Fibroblast of skin of right quadriceps (primary cell): ENCODE measurements at regions not wholly inside any gene's neighbourhood (a gene's known extent, or its start where the extent isn't known, plus 50 kb on each side); places are given as distances from the start of the nearest gene placed in this dataset.

ENCODE experiments used
- DNase-seq: peaks from one replicate; pipeline ENCODE4 v3.0.0-alpha.2; 2013

DNA sequence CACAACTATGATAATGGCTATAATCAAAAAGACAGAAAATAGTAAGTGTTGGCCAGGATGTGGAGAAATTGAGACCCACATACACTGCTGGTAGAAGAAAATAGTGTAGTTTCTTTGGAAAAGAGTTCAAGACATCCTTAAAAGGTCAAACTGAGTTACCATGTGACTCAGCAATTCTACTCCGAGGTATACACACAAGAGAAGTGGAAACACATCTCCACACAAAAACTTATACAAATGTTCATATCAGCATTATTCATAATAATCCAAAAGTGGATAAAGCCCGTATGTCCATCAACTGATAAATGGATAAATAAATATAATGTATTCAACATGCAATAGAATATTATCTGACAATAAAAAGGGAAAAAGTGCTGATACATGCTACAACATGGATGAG lies 532.2 kb downstream of the NR2F1-AS1 start:
- DNase-seq = no peak

DNA sequence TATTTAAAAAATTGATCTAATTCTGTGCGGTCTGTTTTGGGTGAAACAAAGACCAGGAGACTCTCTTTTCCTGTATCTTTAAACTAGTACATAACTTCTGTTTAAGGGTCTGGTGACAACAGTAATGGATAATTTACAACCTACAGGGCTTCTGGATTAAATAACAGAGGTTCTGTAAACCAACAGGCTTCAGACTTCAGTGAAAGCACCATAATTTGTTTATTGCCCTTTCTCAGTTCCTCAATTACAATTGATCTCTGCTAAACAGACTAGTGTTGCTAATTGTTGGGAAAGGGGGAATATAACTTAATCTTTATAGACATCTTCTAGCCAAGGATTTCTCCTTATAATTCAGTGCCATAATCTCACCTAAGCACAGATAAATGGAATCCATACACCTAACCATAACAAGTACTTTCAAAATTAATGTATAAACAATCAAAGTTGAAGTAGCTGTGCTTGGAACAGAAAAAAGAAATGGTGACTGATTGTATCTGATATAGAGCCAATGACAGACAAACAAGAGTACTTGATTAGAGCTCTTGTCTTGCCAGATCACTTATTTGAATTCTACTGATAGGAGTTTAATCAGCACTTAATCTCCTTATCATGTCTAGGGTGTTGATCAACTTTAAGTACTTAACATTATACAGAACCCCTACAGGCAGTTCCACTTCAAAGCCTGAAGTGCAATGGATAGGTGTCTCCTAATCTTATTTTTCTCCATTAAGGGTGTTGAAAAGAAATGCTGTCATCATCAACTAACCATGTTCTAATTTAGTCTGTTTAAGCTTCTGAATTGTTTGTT lies 536.0 kb downstream of the NR2F1-AS1 start:
- DNase-seq = no peak

DNA sequence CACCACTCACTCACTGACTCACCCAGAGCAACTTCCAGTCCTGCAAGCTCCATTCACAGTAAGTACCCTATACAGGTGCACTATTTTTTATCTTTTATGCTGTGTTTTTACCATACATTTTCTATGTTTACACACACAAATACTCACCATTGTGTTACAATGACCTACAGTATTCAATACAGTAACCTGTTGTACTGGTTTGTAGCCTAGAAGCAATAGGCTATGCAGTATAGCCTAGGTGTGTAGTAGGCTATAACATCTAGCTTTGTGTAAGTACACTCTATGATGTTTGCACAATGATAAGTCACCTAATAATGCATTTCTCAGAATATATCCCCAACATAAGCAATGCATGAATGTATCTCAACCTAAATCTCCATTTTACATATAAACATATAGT lies 541.1 kb downstream of the NR2F1-AS1 start:
- DNase-seq = no peak

DNA sequence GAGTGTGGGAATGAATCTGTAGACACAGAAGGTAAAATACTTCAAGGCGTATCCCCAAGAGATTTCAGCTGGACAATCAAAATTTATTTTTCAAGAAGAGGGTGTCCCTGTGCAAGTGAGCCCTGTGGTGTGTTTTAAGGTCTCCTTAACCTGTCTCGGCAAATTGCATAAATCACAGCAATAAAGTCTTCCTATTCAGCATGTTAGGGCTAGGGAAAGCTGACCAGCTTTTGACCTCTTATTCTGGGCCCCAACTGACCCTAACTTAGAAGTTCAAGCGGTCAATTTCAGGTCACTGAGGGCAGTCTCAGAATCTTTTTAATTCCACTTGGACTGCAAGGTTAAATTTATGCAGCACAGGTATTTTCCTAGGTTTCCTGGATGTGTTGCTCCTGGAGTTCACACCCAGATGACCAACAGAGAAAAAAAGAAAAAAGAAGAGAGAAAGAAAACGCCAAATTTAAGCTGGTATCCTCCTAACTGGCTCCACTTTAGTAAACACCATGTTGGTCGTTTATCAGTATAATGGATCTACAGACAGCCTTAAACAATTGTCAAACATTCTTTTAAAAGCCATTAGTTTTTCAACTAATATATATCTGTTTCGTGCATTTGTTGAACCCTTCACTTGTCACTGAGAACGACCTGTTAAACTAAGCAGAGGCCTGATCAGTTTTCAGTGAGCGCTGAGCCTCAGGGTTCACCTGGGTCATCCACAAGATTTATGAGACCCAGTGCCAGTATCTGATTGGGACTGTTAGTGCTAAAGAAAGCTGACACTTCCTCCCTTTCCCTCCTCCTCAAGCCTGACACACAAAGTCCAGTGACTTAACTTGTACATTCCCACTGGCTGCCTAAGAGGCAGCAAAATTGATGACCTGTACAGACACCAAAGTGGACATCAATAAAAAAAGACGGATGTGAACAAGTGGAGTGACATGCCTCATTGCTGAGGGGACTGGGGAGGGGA lies 546.1 kb downstream of the NR2F1-AS1 start:
- no peak for DNase-seq

DNA sequence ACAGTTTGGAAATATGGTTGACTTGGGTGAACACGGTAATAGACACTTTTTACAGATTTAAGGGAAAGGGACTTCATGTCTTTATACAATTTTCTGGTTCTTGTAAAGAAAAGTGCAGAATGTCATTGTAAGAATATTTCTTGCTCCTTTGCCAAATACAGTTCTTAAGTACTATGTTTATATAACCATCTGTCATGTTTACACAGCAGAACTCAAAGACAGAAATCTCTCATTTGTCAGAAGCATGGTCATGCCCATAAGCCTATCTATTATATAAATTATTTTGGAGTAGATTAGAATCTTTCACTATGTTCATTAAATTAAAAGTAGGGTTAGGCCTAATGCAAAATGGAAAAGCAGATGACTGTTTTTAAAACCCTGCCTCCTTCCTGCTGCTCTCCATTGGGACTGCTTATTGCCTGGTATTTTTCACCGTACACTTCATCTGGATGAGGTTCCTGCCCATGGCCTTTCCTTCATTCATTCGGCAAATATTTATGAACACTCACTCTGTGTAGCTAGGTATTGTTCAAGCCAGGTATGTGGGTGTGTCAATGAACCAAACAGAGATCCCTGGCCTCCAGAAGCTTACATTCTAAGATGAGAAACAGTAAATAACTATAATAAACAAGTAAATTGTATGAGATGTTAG lies 558.1 kb downstream of the NR2F1-AS1 start:
- DNase-seq = no peak

DNA sequence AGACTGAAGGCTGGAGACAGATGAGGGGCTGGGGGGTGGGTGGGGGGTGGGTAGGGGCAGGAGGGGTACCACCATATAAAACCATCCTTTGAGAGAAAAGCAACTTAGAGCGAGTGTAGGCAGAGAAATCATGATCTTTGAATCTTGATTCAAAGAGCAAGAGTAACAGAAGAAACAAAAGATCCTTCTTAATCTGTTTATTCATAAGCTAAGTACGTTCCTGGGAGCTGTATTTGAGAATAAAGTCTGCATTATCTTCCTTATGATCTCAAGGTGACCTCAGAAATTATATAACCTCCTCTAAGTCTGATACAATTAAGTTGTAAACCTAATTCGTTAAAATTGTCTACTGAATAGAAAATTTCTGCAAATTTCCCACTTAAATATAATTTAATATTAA lies 558.8 kb downstream of the NR2F1-AS1 start:
- no peak for DNase-seq

DNA sequence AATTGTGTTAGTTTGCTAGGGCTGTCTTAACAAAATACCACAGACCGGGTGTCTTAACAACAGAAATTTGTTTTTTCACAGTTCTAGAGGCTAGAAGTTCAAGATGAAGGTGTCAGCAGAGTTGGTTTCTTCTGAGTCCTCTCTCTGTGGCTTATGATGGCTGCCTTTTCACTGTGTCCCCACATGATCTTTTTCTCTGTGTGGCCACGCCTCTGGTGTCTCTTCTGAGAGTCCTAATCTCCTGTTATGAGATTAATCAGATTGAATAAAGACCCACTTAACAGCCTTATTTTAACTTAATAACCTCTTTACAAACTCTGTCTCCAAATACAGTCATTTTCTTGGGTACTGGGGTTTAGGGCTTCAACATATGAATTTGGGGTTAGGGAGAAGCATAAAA lies 561.1 kb downstream of the NR2F1-AS1 start:
- DNase-seq = no peak

DNA sequence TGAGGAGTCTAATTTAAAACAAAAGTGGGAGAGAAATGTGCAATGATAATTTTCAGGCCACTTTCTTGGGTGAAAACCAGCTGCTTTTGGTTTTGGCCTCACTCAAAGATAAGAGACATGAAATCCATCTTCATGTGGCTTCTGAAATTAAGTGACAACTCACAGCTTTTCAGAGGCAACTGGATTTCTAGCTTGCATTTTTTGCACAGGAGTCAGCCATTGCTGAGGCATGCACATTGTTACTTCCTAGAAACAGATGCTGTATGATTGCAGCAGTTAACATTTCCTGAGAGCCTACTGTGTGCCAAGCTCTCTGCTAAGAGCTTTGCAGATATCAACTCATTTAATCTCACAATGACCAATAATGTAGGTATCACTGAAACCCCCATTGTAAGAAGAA lies 562.6 kb downstream of the NR2F1-AS1 start:
- peak; percentile 56 for DNase-seq

DNA sequence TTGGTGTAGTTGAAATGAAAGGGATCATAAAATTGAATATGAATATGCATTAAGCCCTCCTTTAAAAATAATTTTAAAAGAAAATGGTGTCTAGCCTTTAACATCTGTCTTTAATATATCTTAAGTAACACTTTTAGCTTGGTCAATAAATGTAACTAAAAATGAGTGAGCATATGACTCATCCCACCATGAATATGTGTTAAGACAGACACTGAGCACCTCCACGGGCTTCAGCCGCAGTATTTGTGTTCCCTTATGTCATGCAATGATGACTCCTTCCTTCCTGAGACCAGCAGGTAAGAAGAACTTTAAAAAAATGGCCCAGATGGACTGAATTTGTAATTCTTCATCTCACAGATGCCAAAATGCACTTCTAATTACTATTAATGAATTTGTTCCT lies 563.2 kb downstream of the NR2F1-AS1 start:
- DNase-seq = peak; percentile 77

DNA sequence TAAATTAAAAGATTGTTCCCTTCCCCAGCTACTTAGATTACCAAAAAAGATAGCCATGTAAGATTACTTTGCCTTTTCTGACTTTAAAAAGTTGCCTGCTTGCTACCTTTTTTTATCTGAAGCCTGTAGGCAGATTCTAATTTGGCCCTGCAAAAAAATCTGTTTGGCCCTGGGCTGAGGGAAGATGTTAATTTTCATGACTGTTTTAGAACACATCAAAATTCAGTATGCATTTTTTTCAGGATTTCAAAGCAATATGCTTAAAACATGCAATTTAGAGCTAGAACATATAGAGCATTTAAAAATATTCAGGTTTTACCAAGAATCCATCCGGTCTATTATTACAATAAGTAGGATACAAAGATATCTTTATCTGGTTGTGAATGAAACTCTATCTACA lies 563.6 kb downstream of the NR2F1-AS1 start:
- no peak for DNase-seq

DNA sequence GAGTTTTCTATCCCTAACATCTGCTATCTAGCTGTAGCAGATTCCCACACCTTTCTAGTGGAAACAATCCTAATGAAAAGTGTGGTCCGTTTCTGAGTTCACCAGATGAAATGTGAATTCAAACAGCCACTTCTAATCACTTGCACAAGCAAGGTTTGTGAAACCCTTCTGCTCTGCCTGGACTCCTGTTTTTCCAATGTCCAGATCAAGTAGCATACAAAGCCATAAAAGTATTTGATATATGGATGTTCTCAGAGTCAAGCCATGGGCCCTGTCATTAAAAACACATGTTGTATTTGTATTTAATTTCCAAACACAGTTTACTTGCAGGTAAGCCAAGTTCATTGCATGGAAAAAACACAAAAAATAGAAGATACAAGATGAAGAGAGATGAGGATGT lies 570.4 kb downstream of the NR2F1-AS1 start:
- no peak for DNase-seq

DNA sequence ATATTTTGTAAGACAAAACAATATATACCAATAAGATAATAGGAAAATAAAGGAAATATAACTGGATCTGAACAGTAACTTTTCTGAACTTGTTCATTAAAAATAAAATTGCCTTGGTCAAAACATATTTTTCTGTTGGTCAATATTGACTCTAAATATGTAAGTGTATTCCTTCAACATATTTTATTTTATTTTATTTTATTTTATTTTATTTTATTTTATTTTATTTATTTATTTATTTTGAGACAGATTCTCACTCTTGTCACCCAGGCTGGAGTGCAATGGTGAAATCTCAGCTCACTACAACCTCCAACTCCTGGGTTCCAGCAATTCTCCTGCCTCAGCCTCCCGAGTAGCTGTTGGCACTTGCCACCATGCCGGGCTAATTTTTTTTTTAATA lies 571.0 kb downstream of the NR2F1-AS1 start:
- DNase-seq = no peak

DNA sequence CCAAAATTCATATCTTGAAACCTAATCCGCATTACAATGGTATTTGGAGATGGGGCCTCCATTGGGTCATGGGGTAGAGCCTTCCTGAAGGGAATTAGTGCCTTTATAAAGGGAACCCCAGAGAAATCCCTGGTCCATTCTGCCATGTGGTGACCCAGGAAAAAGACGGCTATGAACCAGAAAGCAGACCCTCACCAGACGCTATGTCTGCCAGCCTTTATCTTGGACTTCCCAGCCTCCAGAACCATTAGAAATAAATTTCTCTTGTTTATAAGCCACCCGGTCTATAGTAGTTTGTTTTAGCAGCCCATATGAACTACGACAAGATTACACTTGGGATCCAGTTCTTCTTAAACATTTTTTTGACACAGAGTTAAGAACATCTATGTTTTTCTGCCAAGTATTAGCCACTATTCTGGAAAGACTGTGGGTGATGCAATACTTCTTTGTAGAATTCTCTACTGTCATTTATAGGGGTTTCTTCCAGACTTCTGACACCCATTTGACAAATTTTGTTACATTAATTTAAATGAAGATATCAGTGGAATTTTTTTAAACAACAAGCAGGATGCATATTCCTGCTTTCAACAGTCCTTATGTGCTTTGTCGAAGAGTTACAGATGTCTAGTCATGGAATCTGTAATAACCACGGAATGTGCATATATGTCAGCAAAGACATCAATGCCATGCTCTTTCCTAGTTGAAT lies 572.4 kb downstream of the NR2F1-AS1 start:
- DNase-seq = no peak

DNA sequence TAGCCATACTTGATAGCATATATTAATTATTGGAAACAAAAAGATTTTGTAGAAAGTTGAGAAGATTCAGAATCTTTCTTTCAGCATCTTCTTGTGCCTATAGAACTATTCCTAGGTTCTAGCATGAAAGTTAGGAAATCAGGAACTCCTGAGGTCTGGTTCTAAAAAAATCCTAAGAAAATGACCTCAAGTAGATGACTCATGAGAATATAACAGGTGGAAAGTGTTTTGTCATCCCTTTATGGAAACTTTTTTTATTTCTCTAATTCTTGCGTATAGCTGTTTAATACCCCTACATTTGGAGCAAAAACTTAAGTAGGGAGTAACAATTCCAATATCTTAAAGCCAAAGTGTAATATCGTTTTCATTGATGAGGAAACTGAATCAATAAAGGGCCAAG lies 574.1 kb downstream of the NR2F1-AS1 start:
- DNase-seq = no peak

DNA sequence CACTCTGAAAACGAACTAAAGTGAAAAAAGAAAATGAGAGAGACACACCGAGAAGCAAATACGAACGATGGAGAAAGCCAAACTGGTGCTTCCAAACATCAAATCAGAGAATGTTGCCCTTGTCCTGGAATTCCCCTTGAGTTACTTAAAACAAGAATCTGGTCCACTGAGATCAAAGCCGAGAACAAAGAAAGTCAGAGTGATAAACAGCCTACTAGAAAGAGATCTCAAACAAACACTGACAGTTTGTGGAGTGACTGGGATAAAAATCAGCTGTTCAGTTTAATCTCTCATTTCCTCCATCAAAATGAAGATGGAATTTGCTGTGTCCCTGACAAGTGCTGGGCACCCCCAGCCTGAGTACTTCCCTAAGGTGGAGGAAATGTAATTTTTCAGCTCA lies 582.6 kb downstream of the NR2F1-AS1 start:
- DNase-seq = no peak

DNA sequence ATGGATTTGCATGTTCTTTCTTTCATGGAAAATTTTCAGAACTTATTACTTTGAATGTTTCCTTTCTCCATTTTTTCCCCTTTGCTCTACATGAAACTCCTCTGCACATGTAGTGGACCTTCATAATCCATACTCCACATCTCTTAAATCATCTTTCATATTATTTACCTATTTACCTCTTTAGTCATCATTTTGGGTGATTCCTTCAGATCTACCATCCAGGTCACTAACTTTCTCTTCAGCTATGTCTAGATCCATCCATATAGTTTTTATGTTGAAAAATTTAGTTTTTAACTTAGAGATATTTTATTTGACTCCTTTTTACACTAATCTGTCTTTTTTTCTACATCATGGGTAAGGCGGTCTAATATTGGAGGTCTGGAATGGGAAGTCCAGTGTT lies 586.6 kb downstream of the NR2F1-AS1 start:
- no peak for DNase-seq

DNA sequence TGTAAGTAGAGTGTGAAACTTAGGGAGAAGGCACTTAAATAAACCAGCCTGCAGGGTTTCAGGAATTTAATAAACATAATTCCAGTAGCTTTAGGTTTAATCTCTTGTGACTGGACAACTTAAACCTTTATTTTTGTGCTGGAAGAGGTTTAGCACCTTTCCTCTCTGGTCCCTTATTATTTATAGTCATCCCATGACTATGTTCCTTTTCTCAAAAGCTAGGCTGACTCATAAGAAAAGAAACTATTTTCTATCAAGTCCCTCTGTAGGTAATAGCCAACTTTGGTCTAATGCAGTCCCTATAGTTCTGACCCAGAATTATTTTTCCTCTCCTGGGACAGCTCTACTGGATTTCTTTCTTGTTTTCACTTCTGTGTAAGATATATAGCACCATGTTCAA lies 588.9 kb downstream of the NR2F1-AS1 start:
- DNase-seq = no peak

DNA sequence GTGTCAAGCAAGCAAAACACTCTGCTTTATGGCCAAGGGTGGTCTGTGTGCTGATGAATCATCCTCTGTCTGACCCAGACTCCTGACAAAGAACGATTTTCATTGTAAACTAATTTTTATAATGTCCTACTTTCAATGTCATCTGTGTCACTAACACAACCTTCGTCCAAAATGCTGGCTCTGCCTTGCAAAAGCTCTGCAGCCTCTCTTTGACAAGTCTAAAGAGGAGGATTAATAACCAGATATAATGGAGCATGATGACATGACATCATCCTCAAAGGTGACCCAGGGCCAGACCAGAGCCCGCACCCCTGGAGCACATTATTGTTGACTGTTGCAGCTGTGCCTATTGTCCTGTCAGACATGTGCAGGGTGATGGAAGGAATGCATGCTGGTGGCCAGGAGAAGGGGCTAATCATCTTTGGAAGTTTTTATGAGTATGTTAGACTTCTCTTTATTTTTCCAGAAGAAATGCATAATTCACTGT lies 589.4 kb downstream of the NR2F1-AS1 start:
- no peak for DNase-seq

DNA sequence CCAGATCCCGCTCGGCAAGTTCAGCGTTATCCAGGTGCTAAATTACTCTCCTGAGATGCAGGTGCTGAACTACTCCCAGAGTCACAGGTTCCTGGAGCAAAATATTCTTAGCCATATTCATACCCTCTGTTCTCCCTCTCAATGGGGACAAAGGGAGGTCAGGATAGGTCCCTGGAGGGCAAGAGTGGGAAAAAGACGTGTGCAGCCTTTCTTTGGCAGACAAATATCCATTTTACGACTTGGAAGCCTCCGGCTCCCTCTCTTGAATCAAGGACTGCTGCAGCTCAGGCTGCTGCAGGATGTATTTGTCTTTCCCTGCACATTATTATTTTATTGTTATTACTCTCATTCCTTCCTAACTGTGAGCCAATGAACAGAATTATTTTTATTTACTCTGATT lies 590.2 kb downstream of the NR2F1-AS1 start:
- no peak for DNase-seq

DNA sequence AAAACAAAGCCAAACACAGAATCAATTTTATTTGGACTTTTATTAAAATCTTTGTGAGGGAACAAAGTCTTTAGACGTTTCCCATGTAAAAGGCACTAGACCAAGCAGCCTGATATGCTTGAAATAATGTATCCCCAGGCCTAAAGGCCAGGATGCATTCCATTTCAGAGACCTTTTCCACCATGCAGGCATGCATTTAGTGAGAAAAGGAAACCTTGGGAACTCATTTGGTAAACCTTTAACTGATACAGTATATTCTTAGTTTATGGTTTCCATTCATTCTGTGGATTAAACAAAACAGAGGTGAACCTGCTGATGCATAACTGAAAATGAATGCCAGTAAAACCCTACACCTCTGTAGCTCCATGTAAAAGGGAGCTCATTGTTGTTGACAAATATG lies 600.0 kb downstream of the NR2F1-AS1 start:
- no peak for DNase-seq

DNA sequence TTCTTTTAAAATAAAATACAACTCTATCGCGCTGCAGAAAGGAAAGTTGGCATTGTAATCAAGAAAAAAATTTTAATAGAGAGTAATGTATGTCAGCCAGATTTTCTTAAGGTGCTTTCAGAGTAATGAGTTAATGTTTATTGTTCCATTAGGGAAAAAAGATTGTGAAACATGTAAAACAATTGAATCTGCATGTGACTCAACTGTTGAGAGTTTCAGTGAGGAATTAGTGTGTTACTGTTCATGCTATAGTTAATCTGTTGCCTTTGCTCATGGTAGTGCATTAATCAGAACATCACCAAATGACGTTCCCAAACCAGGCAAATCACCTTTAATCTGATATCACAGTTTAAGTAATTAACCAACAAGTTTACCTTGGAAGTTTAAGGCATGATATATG lies 600.5 kb downstream of the NR2F1-AS1 start:
- DNase-seq = no peak

DNA sequence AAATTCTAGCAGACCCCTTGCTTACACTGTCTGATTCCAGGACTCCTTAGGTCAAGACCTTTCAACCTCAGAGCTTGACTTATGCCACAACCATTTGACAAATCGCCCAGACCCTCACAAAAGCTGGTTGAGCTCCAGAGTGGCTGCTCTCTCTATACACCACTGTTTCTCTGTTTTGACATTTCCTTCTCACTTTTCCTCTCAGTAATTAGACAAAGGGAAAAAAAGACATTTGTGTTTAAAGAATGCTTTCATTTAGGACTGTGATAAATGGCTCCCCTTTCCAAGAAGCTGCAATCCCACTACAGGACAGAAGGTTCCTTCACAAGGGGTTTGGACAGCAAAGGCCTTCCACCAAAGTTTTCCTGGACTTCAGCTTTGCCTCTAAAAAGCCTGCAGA lies 601.3 kb downstream of the NR2F1-AS1 start:
- DNase-seq = no peak
